Pulmonary artery endothelial cell (primary cell): ENCODE measurements at regions not wholly inside any gene's neighbourhood (a gene's known extent, or its start where the extent isn't known, plus 50 kb on each side); places are given as distances from the start of the nearest gene placed in this dataset.
"Not testable (repeated sequence)": the region's sequence is repeated elsewhere in the genome, so short reads cannot be mapped to it uniquely, and the experiment has no call there.

Experiments
- DNase-seq: peaks from one replicate; pipeline ENCODE4 v3.0.0-alpha.2; 2011; ENCODE audit warnings: low read depth, low spot score

GRCh38 chr3:23116081-23116837 is 86.9 kb upstream of the UBE2E2 start:
- no peak for DNase-seq

DNA sequence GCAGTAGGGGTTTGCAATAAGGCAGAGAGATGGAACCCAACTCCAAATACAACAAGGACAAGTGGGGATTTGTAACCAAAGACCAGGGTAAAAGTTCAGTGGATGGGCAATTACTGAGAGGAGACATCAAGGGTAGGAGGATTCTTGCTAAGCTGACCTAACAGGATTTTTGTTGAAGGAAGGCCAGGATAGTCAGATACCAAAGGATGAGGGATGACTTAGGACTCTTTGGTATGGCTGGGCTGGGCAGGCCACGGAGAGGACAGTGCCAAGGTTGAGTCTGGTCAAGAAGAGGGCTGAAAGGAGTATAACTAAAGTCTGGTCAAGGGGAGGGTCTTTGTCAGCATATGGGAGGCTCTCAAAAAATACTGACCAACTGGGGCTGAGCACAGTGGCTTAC is 85.3 kb upstream of the UBE2E2 start:
- no peak for DNase-seq

DNA sequence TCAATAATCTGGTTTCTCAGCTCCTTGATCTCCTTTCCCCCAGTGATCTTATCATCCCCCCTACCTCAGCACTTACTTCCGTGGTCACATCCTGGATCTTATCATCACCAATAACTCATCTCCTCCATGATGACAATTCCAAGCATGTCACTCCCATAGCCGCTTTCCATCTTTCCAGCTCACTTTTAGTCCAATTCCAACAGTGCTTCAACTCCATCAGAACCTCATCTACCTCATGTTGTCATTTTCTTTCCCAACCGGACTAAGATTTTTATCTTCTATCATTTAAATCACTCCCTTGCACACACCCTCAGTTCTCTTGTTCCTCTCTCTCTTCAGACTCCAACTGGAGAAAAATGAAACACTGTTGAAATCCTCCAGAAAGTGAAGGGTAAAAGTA is 75.9 kb upstream of the UBE2E2 start:
- DNase-seq = no peak

DNA sequence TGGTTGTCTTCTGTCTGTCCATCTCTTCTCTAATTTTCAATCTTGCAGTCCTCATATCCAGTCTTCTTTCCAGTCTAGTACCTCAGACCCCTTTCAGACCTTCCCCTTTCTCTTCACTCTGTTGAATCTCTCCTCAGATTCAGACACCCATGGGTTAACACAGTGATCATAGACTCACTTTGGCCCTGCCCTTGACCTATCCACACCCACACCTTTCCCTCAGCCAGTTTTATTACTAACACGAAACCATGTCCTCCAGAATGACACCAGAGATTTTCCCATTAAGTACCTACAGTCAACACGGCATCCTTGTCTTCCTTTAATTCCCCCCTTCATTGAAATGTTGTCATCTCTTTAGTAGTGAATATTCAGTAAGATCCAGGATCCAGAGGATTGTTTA is 74.5 kb upstream of the UBE2E2 start:
- DNase-seq = no peak

GRCh38 chr3:23129117-23129516 is 74.0 kb upstream of the UBE2E2 start:
- no peak for DNase-seq

DNA sequence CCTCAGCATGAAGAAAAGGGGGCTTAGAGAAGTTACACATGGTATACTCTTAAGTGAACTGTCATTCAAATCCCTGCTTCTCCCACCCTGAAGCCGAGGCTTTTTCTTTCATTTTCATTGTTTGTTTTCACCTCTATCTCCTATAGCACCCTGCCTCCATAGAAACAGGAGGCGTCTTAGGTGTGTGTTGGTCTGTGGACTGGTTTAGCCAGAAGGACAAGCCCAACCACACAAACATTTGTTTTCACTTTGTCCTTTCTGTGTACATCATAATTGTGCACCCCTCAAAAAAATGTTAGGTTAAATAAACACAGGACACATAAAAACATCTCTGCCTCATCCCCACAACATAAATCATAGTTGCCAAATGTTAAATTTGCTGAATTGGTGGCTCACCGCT is 73.3 kb upstream of the UBE2E2 start:
- no peak for DNase-seq

DNA sequence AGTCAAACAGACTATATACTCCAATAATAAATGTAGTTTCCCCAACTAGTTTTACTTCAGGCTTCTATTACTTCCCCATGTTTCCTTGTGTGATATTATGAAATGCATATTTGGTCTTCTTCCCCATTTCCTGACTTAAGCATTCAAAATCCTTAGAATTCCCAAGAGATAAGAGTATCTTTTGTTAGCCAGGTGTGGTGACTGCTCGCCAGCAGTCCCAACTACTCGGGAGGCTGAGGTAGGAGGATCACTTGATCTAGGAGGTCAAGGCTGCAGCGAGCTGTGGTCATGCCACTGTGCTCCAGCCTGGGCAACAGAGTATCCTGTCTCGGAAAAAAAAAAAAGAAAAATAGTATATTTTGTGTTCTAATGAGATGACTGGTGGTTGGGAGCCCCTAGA is 72.7 kb upstream of the UBE2E2 start:
- no peak for DNase-seq

DNA sequence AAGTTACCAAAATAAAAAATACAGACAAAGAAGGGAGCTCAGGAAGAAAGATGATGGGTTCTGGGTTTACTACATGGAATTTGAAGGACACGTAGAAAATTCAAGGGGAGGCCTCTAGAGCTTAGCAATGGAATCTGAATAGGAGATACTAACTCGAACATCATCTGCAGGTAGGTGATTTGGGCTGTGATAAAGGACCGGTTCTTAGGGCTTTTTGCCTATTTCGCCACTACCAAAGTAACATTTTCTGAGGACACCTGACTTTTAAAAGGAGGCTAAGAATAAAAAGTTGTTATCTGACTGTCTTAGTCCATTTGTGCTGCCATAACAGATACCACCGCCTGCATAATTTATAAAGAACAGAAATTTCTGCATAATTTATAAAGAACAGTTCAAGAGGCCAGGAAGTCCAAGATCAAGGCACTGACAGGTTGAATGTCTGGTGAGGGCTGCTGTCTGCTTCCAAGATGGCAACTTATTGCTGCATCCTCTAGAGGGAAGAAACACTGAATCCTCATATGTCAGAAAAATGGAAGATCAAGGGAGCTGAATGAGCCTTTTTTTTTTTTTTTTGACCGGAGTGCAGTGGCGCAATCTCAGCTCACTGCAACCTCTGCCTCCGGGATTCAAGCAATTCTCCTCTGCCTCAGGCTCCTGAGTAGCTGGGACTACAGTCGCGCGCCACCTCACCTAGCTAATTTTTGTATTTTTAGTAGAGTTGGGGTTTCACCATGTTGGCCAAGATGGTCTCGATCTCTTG is 67.9 kb upstream of the UBE2E2 start:
- DNase-seq = no peak

DNA sequence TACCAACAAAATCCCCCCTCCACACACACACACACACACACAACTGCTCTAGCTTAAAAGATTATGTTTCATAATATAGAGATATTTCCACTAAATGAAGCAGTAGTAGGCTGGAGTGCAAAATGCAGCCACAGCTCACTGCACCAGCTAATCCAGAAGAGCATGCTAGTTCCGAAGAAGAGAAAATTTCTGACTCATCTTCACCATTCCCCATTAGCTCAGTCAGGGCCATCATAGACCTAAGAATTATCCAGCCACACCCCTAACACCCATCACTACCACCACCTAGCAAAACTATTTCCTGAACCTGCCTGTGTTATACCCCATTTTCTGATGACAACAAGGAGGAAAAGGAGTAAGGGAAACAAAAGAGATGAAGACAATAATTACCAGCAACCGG is 67.1 kb upstream of the UBE2E2 start:
- no peak for DNase-seq

GRCh38 chr3:23144051-23144450 is 59.1 kb upstream of the UBE2E2 start:
- DNase-seq = not testable (repeated sequence)

GRCh38 chr3:23146163-23146562 is 57.0 kb upstream of the UBE2E2 start:
- DNase-seq = no peak

GRCh38 chr3:23152989-23153388 is 50.1 kb upstream of the UBE2E2 start:
- DNase-seq = no peak
